ENCODE measurements at regions not wholly inside any gene's neighbourhood (a gene's known extent, or its start where the extent isn't known, plus 50 kb on each side); places are given as distances from the start of the nearest gene placed in this dataset.

DNA sequence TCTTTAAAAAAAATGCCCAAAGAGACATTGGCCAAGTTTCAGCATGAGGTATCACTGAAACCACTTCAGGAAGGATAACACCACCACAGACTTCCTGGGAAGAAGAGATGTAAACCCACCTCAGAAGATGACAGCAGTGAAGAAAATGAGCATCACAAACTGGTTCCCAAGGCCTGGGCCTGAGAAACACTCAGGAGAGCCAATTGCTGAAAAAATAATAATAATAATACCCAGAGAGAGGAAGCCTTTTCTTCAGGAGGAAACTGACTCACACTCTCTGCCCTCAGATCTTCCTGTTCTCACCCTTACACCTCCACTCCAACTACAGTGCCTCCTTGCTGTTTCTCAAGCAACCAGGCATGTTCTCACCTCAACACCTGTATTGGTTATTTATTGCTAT, 68.1 kb upstream of the MAFB start:
- Mint-ChIP-seq H3K27me3 (ENCODE audit: low read depth) (peaks cover 3% of the 10 kb centered on the region), H3K4me1 (ENCODE audit: low read depth) (peaks cover 30% of the 10 kb centered on the region)

DNA sequence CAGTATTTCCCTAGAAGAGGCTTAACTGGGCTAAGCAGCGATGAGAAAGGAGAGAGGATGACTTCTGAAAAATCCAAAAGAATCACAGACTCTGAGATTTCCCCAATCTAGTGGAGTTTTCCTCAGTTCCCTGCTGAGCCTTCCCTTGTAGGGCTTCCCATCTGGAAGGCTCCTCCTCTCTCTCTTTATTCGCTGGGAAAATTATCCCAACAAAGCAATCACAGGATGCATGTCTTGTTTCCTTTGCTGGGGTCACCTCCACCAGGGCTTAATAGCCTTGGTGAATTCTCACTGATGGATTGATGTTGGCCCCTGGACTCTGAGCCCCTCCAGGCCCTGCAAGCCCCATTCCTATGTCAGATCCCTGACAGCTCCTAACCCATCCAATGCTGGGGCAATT, 69.8 kb upstream of the MAFB start:
- DNase-seq (ENCODE audit: low spot score): no peak
- Mint-ChIP-seq H3K4me3 (ENCODE audit: low read depth) (no peak overlapping the region), H3K4me1 (ENCODE audit: low read depth) (peaks cover 25% of the 10 kb centered on the region), H3K9me3 (no peaks in the 10 kb centered on the region), H3K27ac (no peak overlapping the region), H3K27me3 (ENCODE audit: low read depth) (peaks cover 3% of the 10 kb centered on the region), H3K36me3 (ENCODE audit: low read depth) (no peaks in the 10 kb centered on the region)
- intact Hi-C loops (cut with micrococcal nuclease): loop anchor here (5.0 kb wide), 1 partner anchor 204 kb away; no protein-coding TSS in a partner anchor

More for the DNA sequence above, 68.1 kb upstream of the MAFB start:
- H3K9me3 Mint-ChIP-seq: no peaks in the 10 kb centered on the region
- no peak overlapping the region for H3K4me3 Mint-ChIP-seq (ENCODE audit: low read depth)
- intact Hi-C loops (cut with micrococcal nuclease): loop anchor here (5.0 kb wide), 1 partner anchor 205 kb away; no protein-coding TSS in a partner anchor
- no peak for DNase-seq (ENCODE audit: low spot score)
- H3K36me3 Mint-ChIP-seq (ENCODE audit: low read depth): no peaks in the 10 kb centered on the region
- H3K27ac Mint-ChIP-seq: no peak overlapping the region

DNA sequence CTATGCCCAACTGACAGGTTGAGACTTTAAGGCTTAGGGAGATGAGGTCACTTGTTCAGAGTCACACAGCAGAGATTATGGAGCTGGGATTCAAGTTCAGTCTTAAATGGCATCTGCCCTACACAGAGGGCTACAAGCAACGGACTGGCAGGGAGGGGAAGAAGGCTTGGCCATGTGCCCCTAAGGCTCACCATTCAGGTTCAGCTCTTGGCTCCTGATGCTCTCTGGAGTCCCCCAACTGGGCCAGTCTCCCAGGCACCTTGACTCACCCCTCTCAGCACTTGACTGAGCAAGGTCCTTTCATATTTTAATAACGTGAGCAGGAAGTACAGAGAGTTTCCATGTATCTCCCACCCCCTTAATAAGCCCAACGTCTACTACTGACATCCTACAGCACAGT, 71.4 kb upstream of the MAFB start:
- Mint-ChIP-seq H3K27ac (no peak overlapping the region), H3K9me3 (no peaks in the 10 kb centered on the region), H3K27me3 (ENCODE audit: low read depth) (peaks cover 5% of the 10 kb centered on the region), H3K4me3 (ENCODE audit: low read depth) (no peak overlapping the region), H3K36me3 (ENCODE audit: low read depth) (no peaks in the 10 kb centered on the region), H3K4me1 (ENCODE audit: low read depth) (peaks cover 22% of the 10 kb centered on the region)
- DNase-seq (ENCODE audit: low spot score): no peak
- intact Hi-C loops (cut with micrococcal nuclease): no loop called here

DNA sequence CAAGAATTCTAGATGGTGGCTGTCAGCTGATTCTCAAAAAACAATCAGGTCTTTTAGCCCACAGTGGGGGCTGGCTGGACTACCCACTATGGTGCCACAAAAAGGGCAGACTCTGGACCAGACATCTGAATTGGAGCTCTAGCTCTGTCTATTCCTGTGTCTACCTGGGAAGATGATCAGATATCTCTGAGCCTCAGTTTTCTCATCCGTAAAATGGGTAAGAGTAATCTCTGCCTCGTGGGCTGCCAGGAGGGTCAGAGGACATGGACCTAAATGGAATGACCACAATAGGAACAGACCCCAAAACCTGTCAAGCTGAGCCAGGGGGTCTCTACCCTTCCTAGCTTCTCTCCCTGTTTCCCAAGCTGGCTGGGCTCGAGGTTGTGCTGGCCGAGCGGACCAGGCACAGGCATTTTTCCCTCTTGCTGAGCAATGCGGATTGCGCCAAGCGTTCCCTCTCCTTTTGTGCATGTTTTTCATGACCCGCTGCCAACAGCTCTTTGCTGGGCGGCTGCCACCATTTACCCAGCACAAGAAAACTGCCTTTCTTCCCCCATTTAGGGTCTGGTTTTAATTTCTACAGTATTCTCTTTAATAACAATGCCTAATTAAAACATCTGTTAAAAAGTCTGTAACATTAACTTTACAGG, 74.7 kb upstream of the MAFB start:
- Mint-ChIP-seq H3K9me3 (no peaks in the 10 kb centered on the region), H3K27me3 (ENCODE audit: low read depth) (peaks cover 6% of the 10 kb centered on the region), H3K36me3 (ENCODE audit: low read depth) (no peaks in the 10 kb centered on the region), H3K27ac (no peak overlapping the region), H3K4me1 (ENCODE audit: low read depth) (no peaks in the 10 kb centered on the region), H3K4me3 (ENCODE audit: low read depth) (no peak overlapping the region)
- no peak for DNase-seq (ENCODE audit: low spot score)
- intact Hi-C loops (cut with micrococcal nuclease): no loop called here

DNA sequence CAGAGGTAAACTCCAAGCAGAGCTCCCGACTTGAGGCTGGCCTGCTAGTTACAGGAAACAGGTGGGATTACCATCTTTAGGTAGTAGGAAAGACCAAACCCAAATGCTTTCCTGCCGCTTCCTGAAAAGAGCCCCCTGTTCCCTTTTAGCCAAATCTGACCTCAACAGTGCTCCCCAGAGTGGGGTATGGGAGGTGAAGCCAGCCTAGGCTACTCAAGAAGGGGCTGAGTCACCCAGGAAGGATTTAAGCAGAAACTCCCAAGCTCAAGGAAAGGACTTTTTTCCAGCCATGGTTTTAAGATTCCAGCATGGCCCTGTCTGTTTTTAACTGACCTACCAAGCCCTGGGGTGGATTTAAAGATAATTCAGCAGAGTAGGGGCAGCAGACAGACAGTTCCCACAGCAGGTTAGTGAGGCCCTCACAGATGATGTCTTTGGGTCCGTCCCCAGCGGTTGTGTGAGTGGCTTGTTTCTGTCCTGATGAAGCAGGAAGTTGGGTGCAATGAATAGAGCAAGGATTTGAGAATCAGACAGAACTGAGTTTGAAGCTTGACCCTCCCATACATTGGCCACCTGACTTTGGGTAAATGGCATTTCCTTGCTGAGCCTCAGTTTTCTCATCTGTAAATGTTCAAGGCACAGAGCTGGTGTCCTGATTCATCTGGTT, 76.9 kb upstream of the MAFB start:
- no peaks in the 10 kb centered on the region for H3K4me1 Mint-ChIP-seq (ENCODE audit: low read depth)
- no peak overlapping the region for H3K27ac Mint-ChIP-seq
- H3K4me3 Mint-ChIP-seq (ENCODE audit: low read depth): no peak overlapping the region
- DNase-seq (ENCODE audit: low spot score): no peak
- H3K36me3 Mint-ChIP-seq (ENCODE audit: low read depth): no peaks in the 10 kb centered on the region
- no peaks in the 10 kb centered on the region for H3K9me3 Mint-ChIP-seq
- H3K27me3 Mint-ChIP-seq (ENCODE audit: low read depth): peaks cover 7% of the 10 kb centered on the region
- intact Hi-C loops (cut with micrococcal nuclease): no loop called here

DNA sequence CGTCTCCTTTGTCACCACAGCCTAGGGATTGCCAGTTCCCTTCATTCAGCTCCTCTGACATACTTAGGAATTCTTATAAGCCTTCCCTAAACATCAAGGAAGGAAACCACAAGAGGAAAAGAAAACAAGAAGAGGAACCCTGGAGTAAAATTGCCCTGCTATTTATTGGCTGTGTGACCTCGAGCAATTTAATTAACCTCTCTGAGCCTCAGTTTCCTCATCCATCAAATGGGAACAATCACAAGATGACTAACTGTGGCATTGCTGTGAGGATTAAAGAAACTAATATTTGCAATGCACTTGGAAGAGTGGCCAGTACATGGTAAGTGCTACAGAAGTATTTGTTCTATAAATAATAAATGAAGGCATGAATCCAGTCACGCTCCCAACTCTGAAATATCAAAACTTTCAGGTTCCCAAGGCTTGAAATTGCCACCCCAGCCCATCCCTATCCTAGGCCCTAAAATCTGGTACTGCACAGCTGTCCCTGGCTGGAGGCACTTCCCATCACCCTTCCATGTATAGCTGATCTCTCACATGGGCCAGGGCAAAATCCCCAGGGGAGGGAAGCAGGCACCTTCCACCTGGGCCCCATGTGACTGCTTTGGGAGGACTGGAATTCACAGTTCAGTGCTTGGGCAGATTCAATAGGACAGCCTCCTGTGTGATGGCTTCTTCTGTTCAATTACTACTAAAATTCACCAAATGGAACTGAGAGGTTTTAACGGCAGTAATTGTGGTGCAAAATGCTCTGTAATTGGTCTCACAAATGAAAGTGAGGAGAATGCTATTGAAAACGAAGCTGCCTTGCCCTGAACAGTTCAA, 78.0 kb upstream of the MAFB start:
- no peak overlapping the region for H3K27ac Mint-ChIP-seq
- no peak overlapping the region for H3K4me3 Mint-ChIP-seq (ENCODE audit: low read depth)
- intact Hi-C loops (cut with micrococcal nuclease): no loop called here

DNA sequence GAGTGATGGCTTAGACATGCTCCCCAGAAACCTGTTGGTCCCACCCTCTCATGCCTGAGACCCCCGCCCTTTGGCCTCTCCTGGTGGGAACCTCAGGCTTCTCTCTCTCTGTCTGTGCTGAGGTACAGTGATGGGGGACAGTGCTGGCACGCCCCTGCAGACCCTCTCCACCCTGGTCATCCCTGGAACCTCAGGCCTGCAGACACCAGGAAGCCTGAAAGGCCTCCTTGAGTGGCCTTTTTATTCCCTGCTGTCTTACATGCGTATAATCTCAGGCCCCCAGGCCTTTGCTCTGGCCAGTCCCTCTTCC, 78.5 kb upstream of the MAFB start:
- no peaks in the 10 kb centered on the region for H3K36me3 Mint-ChIP-seq (ENCODE audit: low read depth)
- no peaks in the 10 kb centered on the region for H3K4me1 Mint-ChIP-seq (ENCODE audit: low read depth)
- H3K27me3 Mint-ChIP-seq (ENCODE audit: low read depth): peaks cover 9% of the 10 kb centered on the region
- no peak overlapping the region for H3K4me3 Mint-ChIP-seq (ENCODE audit: low read depth)
- no peak overlapping the region for H3K27ac Mint-ChIP-seq
- no peaks in the 10 kb centered on the region for H3K9me3 Mint-ChIP-seq
- intact Hi-C loops (cut with micrococcal nuclease): no loop called here
- no peak for DNase-seq (ENCODE audit: low spot score)

More for the DNA sequence above, 78.0 kb upstream of the MAFB start:
- no peak for DNase-seq (ENCODE audit: low spot score)
- no peaks in the 10 kb centered on the region for H3K9me3 Mint-ChIP-seq
- H3K36me3 Mint-ChIP-seq (ENCODE audit: low read depth): no peaks in the 10 kb centered on the region
- no peaks in the 10 kb centered on the region for H3K4me1 Mint-ChIP-seq (ENCODE audit: low read depth)
- peaks cover 9% of the 10 kb centered on the region for H3K27me3 Mint-ChIP-seq (ENCODE audit: low read depth)

DNA sequence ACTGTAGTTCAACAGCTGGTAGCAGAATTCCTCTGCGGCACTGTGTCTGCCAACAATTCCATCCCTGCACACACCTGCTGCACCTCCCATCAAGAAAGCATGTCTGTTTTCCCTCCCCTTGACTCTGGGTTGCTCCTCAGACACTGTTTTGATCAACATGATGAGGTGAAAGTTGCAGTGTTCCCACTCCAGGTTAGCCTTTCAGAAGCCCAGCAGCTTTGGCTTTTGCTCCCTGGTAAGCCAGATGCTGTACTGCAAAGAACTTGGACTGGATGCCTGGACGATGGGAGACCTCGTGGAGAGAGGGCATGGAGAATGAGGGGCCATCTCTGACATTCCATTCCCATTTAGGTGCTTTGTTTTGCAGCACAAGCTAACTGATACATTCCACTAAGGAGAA, 79.1 kb upstream of the MAFB start:
- Mint-ChIP-seq H3K27me3 (ENCODE audit: low read depth) (peaks cover 9% of the 10 kb centered on the region), H3K4me1 (ENCODE audit: low read depth) (no peaks in the 10 kb centered on the region), H3K9me3 (no peaks in the 10 kb centered on the region), H3K36me3 (ENCODE audit: low read depth) (no peaks in the 10 kb centered on the region), H3K4me3 (ENCODE audit: low read depth) (no peak overlapping the region), H3K27ac (no peak overlapping the region)
- no peak for DNase-seq (ENCODE audit: low spot score)
- intact Hi-C loops (cut with micrococcal nuclease): no loop called here

DNA sequence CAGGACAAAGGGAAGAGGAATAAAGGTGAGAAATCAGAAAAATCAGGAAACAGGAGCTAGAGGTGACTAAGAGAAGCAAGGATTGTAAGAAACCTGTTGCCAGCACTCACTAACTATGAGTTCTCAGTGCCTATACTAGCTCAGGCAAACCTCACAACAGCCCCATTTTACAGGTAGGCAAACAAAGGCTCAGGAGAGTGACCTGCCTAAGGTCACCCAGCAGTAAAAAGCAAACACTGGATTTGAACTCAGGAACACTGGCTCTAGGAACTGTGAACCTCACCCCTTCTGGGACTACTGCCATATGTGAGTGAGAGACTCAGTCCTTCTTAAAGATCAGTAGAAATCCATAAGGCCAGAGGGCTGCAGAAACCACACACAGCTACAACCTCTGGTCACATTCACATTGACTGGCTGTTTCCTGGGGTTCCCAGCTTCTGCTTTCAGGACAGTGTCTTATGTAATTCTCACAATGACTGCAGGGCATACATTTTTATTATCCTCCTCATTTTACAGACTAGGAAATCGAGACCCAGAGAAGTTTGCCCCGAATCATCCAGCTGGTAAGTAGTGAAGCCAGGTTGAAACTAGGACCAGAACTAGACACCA, 80.7 kb upstream of the MAFB start:
- Mint-ChIP-seq H3K27ac (no peak overlapping the region), H3K4me3 (ENCODE audit: low read depth) (no peak overlapping the region), H3K36me3 (ENCODE audit: low read depth) (no peaks in the 10 kb centered on the region), H3K4me1 (ENCODE audit: low read depth) (peaks cover 2% of the 10 kb centered on the region), H3K27me3 (ENCODE audit: low read depth) (peaks cover 7% of the 10 kb centered on the region), H3K9me3 (no peaks in the 10 kb centered on the region)
- DNase-seq (ENCODE audit: low spot score): no peak
- intact Hi-C loops (cut with micrococcal nuclease): no loop called here

DNA sequence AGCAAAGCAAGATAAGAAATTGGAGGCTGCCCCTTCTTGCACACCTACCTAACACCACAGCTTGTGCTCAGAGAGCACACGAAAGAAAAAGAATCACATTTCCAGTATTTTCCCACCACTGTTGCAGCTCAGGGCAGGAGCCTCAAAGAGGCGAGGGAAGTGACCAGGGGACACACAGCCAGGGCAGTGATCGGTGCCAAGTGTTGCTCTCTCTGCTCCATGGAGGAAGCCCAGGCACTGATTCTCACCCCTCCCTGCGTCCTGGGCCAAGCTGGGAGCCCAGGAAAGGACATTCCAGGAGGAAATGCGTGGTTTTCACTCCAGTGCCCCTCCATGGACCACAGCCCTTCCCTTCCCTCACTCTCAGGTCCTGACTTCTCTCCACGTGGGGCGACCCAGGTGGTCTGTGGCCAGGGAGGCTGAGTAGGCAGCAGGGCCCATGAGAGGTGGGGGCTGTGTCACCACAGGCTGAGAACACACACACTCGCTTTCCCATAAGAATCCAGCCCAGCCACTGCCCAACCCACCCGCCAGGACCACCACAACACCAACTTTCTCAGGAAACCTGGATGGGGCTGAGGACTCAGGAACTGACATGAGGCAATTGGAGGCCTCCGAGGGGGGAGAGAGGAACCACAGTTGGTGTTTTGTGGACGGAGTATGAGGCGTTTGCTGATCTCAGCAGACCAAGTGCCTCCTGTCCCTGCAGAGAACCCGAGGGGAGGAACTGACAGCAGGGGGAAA, 81.7 kb upstream of the MAFB start:
- H3K36me3 Mint-ChIP-seq (ENCODE audit: low read depth): no peaks in the 10 kb centered on the region
- intact Hi-C loops (cut with micrococcal nuclease): no loop called here
- H3K27me3 Mint-ChIP-seq (ENCODE audit: low read depth): peaks cover 7% of the 10 kb centered on the region
- no peak for DNase-seq (ENCODE audit: low spot score)
- no peak overlapping the region for H3K4me3 Mint-ChIP-seq (ENCODE audit: low read depth)
- no peaks in the 10 kb centered on the region for H3K9me3 Mint-ChIP-seq
- peaks cover 4% of the 10 kb centered on the region for H3K4me1 Mint-ChIP-seq (ENCODE audit: low read depth)
- no peak overlapping the region for H3K27ac Mint-ChIP-seq

DNA sequence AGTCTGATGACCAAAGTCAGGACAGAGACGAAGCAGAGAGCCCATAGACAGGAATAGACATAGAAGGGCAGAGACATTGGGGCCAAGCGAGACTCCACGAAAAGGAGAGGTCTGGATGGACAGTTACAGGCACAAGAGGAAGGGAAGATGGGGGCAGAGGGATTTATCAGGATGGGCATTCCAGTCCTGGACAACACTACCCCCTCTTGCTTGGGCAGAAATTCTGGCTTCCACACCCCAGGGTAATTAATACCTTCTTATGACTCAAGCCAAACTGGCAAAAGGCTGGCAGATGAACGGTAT, 82.2 kb upstream of the MAFB start:
- no peaks in the 10 kb centered on the region for H3K9me3 Mint-ChIP-seq
- DNase-seq (ENCODE audit: low spot score): no peak
- no peak overlapping the region for H3K27ac Mint-ChIP-seq
- H3K36me3 Mint-ChIP-seq (ENCODE audit: low read depth): no peaks in the 10 kb centered on the region
- no peak overlapping the region for H3K4me3 Mint-ChIP-seq (ENCODE audit: low read depth)
- intact Hi-C loops (cut with micrococcal nuclease): no loop called here
- H3K4me1 Mint-ChIP-seq (ENCODE audit: low read depth): peaks cover 4% of the 10 kb centered on the region
- H3K27me3 Mint-ChIP-seq (ENCODE audit: low read depth): peaks cover 7% of the 10 kb centered on the region

DNA sequence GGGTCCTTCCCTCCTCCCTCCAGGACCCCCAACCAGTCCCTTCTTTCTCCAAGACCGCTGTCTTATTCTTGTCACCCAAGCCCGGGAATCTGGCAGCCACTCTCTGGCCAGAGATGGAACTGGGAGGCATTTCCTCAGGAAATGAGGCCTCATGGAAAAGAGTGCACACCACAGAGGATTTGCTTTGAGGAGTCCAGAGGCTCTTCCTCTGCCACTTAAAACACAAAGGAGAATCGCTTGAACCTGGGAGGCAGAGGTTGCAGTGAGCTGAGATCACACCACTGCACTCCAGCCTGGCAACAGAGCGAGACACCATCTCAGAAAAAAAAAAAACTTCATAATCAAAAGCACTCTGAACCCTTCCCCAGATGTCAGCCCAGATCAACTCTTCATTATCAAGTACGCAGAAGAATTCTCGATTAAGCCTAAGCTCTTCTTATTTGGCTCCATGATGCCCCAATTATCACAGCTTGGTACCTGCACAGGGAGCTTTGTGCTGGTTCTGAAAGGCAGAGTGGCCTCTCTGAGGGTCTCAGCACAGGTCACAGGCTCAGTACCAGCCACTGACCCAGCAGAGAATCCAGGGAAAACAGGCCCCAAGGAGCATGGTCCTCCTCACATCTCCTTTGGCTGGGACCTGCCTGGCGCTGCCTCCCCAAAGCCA, 82.9 kb upstream of the MAFB start:
- no peaks in the 10 kb centered on the region for H3K9me3 Mint-ChIP-seq
- intact Hi-C loops (cut with micrococcal nuclease): no loop called here
- no peaks in the 10 kb centered on the region for H3K36me3 Mint-ChIP-seq (ENCODE audit: low read depth)
- no peak overlapping the region for H3K27ac Mint-ChIP-seq
- peaks cover 4% of the 10 kb centered on the region for H3K4me1 Mint-ChIP-seq (ENCODE audit: low read depth)
- DNase-seq (ENCODE audit: low spot score): no peak
- peaks cover 7% of the 10 kb centered on the region for H3K27me3 Mint-ChIP-seq (ENCODE audit: low read depth)
- no peak overlapping the region for H3K4me3 Mint-ChIP-seq (ENCODE audit: low read depth)

All from activated T-helper 2 cell treated with anti-CD3 and anti-CD28 coated beads, Interferon-gamma antibody, Interleukin-2, Interleukin-4, amounts not matched to agents 10 μg/mL and 5 μg/mL and 100 μg/mL, durations not matched to agents 14 hours and 24 hours and 36 hours (primary cell).